GM23338 (cell line): ENCODE measurements at regions not wholly inside any gene's neighbourhood (a gene's known extent, or its start where the extent isn't known, plus 50 kb on each side); places are given as distances from the start of the nearest gene placed in this dataset.

Experiments used
- ATAC-seq: fragments of 200-7000 bp; cut with Tn5 transposase; 3 replicates; pipeline ENCODE4 v1.9.1; 2020
- DNase-seq: peaks from one replicate; pipeline ENCODE4 v3.0.0-alpha.2; 2015; ENCODE audit warnings: low spot score
- H2AFZ ChIP-seq: fragments of 200-600 bp; sonication (generic); 2 replicates; pipeline ENCODE4 v1.8.0; 2016; ENCODE audit warnings: antibody characterized with exemption, mild to moderate bottlenecking, moderate library complexity
- H3F3A ChIP-seq: fragments of 200-600 bp; sonication (generic); replicated peaks from 2 replicates; pipeline ENCODE4 v1.8.0; 2017; ENCODE audit warnings: antibody characterized with exemption, mixed run types, low read depth
- H3K27ac ChIP-seq: fragments of 200-600 bp; sonication (generic); 2 replicates; pipeline ENCODE4 v1.6.1; 2016; ENCODE audit warnings: low read depth
- H3K27me3 ChIP-seq: fragments of 200-600 bp; sonication (generic); 2 replicates; pipeline ENCODE4 v1.8.0; 2016; ENCODE audit warnings: mild to moderate bottlenecking, mixed run types, moderate library complexity; ENCODE audit not compliant: insufficient read depth
- H3K36me3 ChIP-seq: fragments of 200-600 bp; sonication (generic); 2 replicates; pipeline ENCODE4 v1.8.0; 2016; ENCODE audit warnings: mild to moderate bottlenecking; ENCODE audit not compliant: insufficient read depth
- H3K4me1 ChIP-seq: fragments of 200-600 bp; sonication (generic); 2 replicates; pipeline ENCODE4 v1.8.0; 2016; ENCODE audit warnings: mild to moderate bottlenecking, moderate library complexity; ENCODE audit not compliant: insufficient read depth
- H3K4me2 ChIP-seq: fragments of 200-600 bp; sonication (generic); 2 replicates; pipeline ENCODE4 v1.7.1; 2017; ENCODE audit warnings: mixed run types
- H3K4me3 ChIP-seq: fragments of 200-600 bp; sonication (generic); 2 replicates; pipeline ENCODE4 v1.6.1; 2016; ENCODE audit warnings: mixed run types
- H3K79me2 ChIP-seq: fragments of 200-600 bp; sonication (generic); replicated peaks from 2 replicates; pipeline ENCODE4 v1.8.0; 2017; ENCODE audit warnings: mild to moderate bottlenecking; ENCODE audit not compliant: insufficient read depth
- H3K9me2 ChIP-seq: fragments of 200-600 bp; sonication (generic); 2 replicates; pipeline ENCODE4 v1.8.0; 2017; ENCODE audit not compliant: insufficient read depth
- H4K20me1 ChIP-seq: fragments of 200-600 bp; sonication (generic); replicated peaks from 2 replicates; pipeline ENCODE4 v1.8.0; 2017; ENCODE audit warnings: mild to moderate bottlenecking; ENCODE audit not compliant: insufficient read depth
- H3K27ac Mint-ChIP-seq: 2 replicates; pipeline ENCODE4 v1.8.0; 2020; ENCODE audit warnings: inconsistent platforms, mild to moderate bottlenecking, moderate library complexity, mixed read lengths
- H3K27me3 Mint-ChIP-seq: 3 replicates; pipeline ENCODE4 v1.8.0; 2022; ENCODE audit warnings: low read depth, mild to moderate bottlenecking, moderate library complexity, mixed read lengths, inconsistent platforms; ENCODE audit not compliant: insufficient read depth, poor library complexity
- H3K36me3 Mint-ChIP-seq: 3 replicates; pipeline ENCODE4 v1.8.0; 2021; ENCODE audit warnings: low read depth, mild to moderate bottlenecking, inconsistent platforms, moderate library complexity, mixed read lengths
- H3K4me1 Mint-ChIP-seq: 3 replicates; pipeline ENCODE4 v1.8.0; 2020; ENCODE audit warnings: mild to moderate bottlenecking, inconsistent platforms, mixed read lengths
- H3K4me3 Mint-ChIP-seq: 3 replicates; pipeline ENCODE4 v1.8.0; 2021; ENCODE audit warnings: moderate library complexity, mild to moderate bottlenecking, inconsistent platforms, mixed read lengths
- H3K9me3 Mint-ChIP-seq: 3 replicates; pipeline ENCODE4 v1.8.0; 2020; ENCODE audit warnings: moderate library complexity, mild to moderate bottlenecking, inconsistent platforms, mixed read lengths
- EZH2phosphoT487 ChIP-seq: fragments of 200-600 bp; sonication (generic); IDR thresholded peaks from one replicate; pipeline ENCODE4 v1.8.1; 2018; ENCODE audit warnings: antibody characterized with exemption; ENCODE audit not compliant: unreplicated experiment
- JUNB ChIP-seq: IDR thresholded peaks from one replicate; pipeline ENCODE4 v1.6.1; 2016; ENCODE audit warnings: antibody characterized with exemption; ENCODE audit not compliant: unreplicated experiment
- NANOG ChIP-seq: IDR thresholded peaks from 2 replicates; pipeline ENCODE4 v1.6.1; 2016; ENCODE audit warnings: antibody characterized with exemption, borderline replicate concordance
- STAT1 ChIP-seq: IDR thresholded peaks from one replicate; pipeline ENCODE4 v1.6.1; 2016; ENCODE audit warnings: antibody characterized with exemption; ENCODE audit not compliant: unreplicated experiment
- ZNF114 ChIP-seq: fragments of 250-450 bp; sonication (Bioruptor Pico); IDR thresholded peaks from 2 replicates; pipeline ENCODE4 v1.5.0; 2020; ENCODE audit warnings: mild to moderate bottlenecking, moderate library complexity
- TF ChIP-seq, protein P1 (sequence below): IDR thresholded peaks from one replicate; pipeline ENCODE4 v1.6.1; 2018; ENCODE audit warnings: antibody characterized with exemption; ENCODE audit not compliant: unreplicated experiment

DNA sequence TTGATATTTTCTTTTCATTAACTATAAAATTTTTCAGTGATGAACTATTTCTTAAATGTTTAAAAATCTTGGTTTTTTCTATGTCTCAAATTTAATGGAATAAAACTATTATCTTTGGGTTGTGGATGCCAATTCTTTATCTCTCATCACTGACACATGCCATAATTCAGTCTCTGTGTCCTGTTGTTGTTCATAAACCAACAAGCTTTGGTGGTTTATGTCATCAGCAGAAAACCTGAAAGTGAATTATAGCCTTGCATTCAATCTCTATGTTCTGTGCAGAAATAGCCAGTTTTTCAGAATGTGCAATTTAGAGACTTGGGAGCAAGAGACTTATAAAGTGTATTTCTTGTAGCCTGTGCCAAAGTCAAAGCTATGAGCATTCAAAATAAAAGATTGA, 462.6 kb upstream of the ADGRL4 start:
- H3K36me3 ChIP-seq, result no peaks in the 10 kb centered on the region
- H3K4me1 ChIP-seq, result no peaks in the 10 kb centered on the region
- no peak for DNase-seq
- H3K27me3 ChIP-seq, result no peaks in the 10 kb centered on the region
- H3K27ac ChIP-seq, result no peak overlapping the region
- H2AFZ ChIP-seq, result no peak overlapping the region
- H3K9me3 Mint-ChIP-seq, result peaks cover 13% of the 10 kb centered on the region
- no peak for ATAC-seq
- H3K27me3 Mint-ChIP-seq, result peaks cover 4% of the 10 kb centered on the region
- H3K4me1 Mint-ChIP-seq, result no peaks in the 10 kb centered on the region
- H3K27ac Mint-ChIP-seq, result no peak overlapping the region
- no peak overlapping the region for H3K4me3 Mint-ChIP-seq
- H4K20me1 ChIP-seq, result no peaks in the 10 kb centered on the region
- H3K4me2 ChIP-seq, result no peak overlapping the region
- no peaks in the 10 kb centered on the region for H3K79me2 ChIP-seq
- no peak overlapping the region for H3K4me3 ChIP-seq
- peaks cover 9% of the 10 kb centered on the region; the same call in 2 of the 3 replicates for H3K36me3 Mint-ChIP-seq
- no peaks in the 10 kb centered on the region for H3F3A ChIP-seq
- H3K9me2 ChIP-seq, result 0 out of 2 replicates have a peak, but pooled peaks cover 8% of the 10 kb centered on the region
- TF ChIP-seq STAT1 (no peak), EZH2phosphoT487 (no peak)

GRCh38 chr1:79460773-79461436, 454.4 kb upstream of the ADGRL4 start:
- no peak overlapping the region for H3K4me3 Mint-ChIP-seq

More at GRCh38 chr1:79460773-79461436, 454.4 kb upstream of the ADGRL4 start:
- no peaks in the 10 kb centered on the region for H3K79me2 ChIP-seq
- no peaks in the 10 kb centered on the region for H3F3A ChIP-seq
- H3K4me2 ChIP-seq, result no peak overlapping the region
- no peak overlapping the region for H3K27ac ChIP-seq
- Mint-ChIP-seq H3K27ac (no peak overlapping the region), H3K9me3 (peaks cover 20% of the 10 kb centered on the region), H3K27me3 (peaks cover 7% of the 10 kb centered on the region), H3K36me3 (peaks cover 15% of the 10 kb centered on the region), H3K4me1 (no peaks in the 10 kb centered on the region)
- no peaks in the 10 kb centered on the region for H3K36me3 ChIP-seq
- H3K4me3 ChIP-seq, result no peak overlapping the region
- no peak for TF ChIP-seq JUNB
- no peak for TF ChIP-seq NANOG
- TF ChIP-seq, protein P1, sequence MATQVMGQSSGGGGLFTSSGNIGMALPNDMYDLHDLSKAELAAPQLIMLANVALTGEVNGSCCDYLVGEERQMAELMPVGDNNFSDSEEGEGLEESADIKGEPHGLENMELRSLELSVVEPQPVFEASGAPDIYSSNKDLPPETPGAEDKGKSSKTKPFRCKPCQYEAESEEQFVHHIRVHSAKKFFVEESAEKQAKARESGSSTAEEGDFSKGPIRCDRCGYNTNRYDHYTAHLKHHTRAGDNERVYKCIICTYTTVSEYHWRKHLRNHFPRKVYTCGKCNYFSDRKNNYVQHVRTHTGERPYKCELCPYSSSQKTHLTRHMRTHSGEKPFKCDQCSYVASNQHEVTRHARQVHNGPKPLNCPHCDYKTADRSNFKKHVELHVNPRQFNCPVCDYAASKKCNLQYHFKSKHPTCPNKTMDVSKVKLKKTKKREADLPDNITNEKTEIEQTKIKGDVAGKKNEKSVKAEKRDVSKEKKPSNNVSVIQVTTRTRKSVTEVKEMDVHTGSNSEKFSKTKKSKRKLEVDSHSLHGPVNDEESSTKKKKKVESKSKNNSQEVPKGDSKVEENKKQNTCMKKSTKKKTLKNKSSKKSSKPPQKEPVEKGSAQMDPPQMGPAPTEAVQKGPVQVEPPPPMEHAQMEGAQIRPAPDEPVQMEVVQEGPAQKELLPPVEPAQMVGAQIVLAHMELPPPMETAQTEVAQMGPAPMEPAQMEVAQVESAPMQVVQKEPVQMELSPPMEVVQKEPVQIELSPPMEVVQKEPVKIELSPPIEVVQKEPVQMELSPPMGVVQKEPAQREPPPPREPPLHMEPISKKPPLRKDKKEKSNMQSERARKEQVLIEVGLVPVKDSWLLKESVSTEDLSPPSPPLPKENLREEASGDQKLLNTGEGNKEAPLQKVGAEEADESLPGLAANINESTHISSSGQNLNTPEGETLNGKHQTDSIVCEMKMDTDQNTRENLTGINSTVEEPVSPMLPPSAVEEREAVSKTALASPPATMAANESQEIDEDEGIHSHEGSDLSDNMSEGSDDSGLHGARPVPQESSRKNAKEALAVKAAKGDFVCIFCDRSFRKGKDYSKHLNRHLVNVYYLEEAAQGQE, result no peak
- no peak for TF ChIP-seq EZH2phosphoT487
- TF ChIP-seq ZNF114 (CRISPR knock-in tag), result no peak
- ATAC-seq, result no peak
- no peaks in the 10 kb centered on the region for H3K4me1 ChIP-seq
- H3K27me3 ChIP-seq, result no peaks in the 10 kb centered on the region
- no peak for DNase-seq
- H4K20me1 ChIP-seq, result no peaks in the 10 kb centered on the region
- peaks cover 11% of the 10 kb centered on the region; the same call in 1 of the 2 replicates for H3K9me2 ChIP-seq
- no peak overlapping the region for H2AFZ ChIP-seq
